ENCODE measurements at regions not wholly inside any gene's neighbourhood (a gene's known extent, or its start where the extent isn't known, plus 50 kb on each side); places are given as distances from the start of the nearest gene placed in this dataset.

- no peak overlapping the region for H4K5ac ChIP-seq (ENCODE audit: insufficient read length, low read depth, low read length)
- H3K56ac ChIP-seq (replicated peaks; ENCODE audit: insufficient read length, low read depth, low read length): no peak overlapping the region
- H3K9ac ChIP-seq (replicated peaks in 1 of 4; ENCODE audit: extremely low read depth in 1 of 4, low read depth in 3 of 4, low read length in 3 of 4): no peak overlapping the region
- H2BK12ac ChIP-seq (ENCODE audit: low read depth, low read length): no peak overlapping the region
- H3K27me3 ChIP-seq (replicated peaks in 1 of 4; ENCODE audit: control insufficient read depth in 3 of 4, extremely low read depth in 1 of 4, insufficient read depth in 3 of 4, low read length in 3 of 4): no peaks in the 10 kb centered on the region
- DNase-seq (ENCODE audit: low read depth in 1 of 2, low spot score in 2 of 2): no peak
- no peak overlapping the region for H2BK5ac ChIP-seq (ENCODE audit: low read depth, low read length)
- peaks cover 0 to 3% (median 1%) of the 10 kb centered on the region in 4 experiments; a peak in 3 of 7 replicates for H3K4me1 ChIP-seq (replicated peaks in 1 of 4; ENCODE audit: control insufficient read depth in 3 of 4, insufficient read depth in 4 of 4, low read length in 3 of 4)
- no peak overlapping the region for H2AFZ ChIP-seq (ENCODE audit: low read length)
- no peak overlapping the region for H2BK120ac ChIP-seq (replicated peaks; ENCODE audit: low read depth, low read length)
- no peak overlapping the region for H4K91ac ChIP-seq (replicated peaks; ENCODE audit: insufficient read length, low read length)
- peaks cover 0 to 3% of the 10 kb centered on the region in 2 experiments; a peak in 1 of 4 replicates for H3K9me3 ChIP-seq (ENCODE audit: insufficient read depth in 2 of 2, low read depth in 1 of 2, low read length in 1 of 2)
- no peak overlapping the region for H3K4me3 ChIP-seq (ENCODE audit: extremely low read depth in 1 of 4, insufficient read depth in 2 of 4, low read depth in 3 of 4, low read length in 4 of 4)
- H3K36me3 ChIP-seq (ENCODE audit: control insufficient read depth in 2 of 4, insufficient read depth in 4 of 4, low read length in 3 of 4): peaks cover 0 to 17% (median 5%) of the 10 kb centered on the region in 4 experiments; a peak in 5 of 8 replicates
- no peaks in the 10 kb centered on the region for H3K23me2 ChIP-seq (ENCODE audit: low read depth, low read length)
- no peak for FAIRE-seq
- no peaks in the 10 kb centered on the region for H3K79me1 ChIP-seq (ENCODE audit: low read depth, low read length)
- WGBS, 2 experiments (ENCODE audit: extremely low coverage in 1 of 2, insufficient coverage in 1 of 2, insufficient read length in 1 of 2, insufficient replicate concordance in 2 of 2, low coverage in 1 of 2, low lambda C conversion rate in 2 of 2, missing lambda C conversion rate in 1 of 2): 95% methylated on average over 1 of the region's 1 CpG; no CpG with 5 or more reads in 1 of the 2 experiments
- no peak overlapping the region for H3K4ac ChIP-seq (replicated peaks; ENCODE audit: insufficient read length, low read depth, low read length)
- no peak overlapping the region for H3K4me2 ChIP-seq (ENCODE audit: insufficient read depth in 1 of 2, low read depth in 2 of 2, low read length in 2 of 2)
- no peak overlapping the region for H3K14ac ChIP-seq (ENCODE audit: insufficient read length)
- H3K23ac ChIP-seq (ENCODE audit: insufficient read length): no peak overlapping the region
- H3K27ac ChIP-seq (ENCODE audit: low read depth, low read length): no peak overlapping the region
- no peak overlapping the region for H2BK15ac ChIP-seq (ENCODE audit: low read length)
- no peak overlapping the region for H4K8ac ChIP-seq (ENCODE audit: extremely low read depth, insufficient read depth, low read length)
- H2BK20ac ChIP-seq (ENCODE audit: low read length): no peak overlapping the region
- no peaks in the 10 kb centered on the region for H4K20me1 ChIP-seq (replicated peaks in 1 of 2; ENCODE audit: control insufficient read depth in 1 of 2, insufficient read depth in 2 of 2, low read length in 2 of 2)
- no peak overlapping the region for H3K18ac ChIP-seq (ENCODE audit: extremely low read depth, low read length)
- CTCF ChIA-PET (ENCODE audit: partially characterized antibody): no interaction called here
- H2AK5ac ChIP-seq (ENCODE audit: low read depth, low read length): no peak overlapping the region
- H3K79me2 ChIP-seq (ENCODE audit: control insufficient read depth in 1 of 2, insufficient read depth in 2 of 2, low read length in 2 of 2): 0 out of 4 replicates have a peak, but pooled peaks cover 0 to 4% of the 10 kb centered on the region in 2 experiments
- POLR2A ChIA-PET (ENCODE audit: partially characterized antibody): no interaction called here
- no peak for TF ChIP-seq MAFK (IDR thresholded peaks at IDR 0.05; ENCODE audit: low read depth, low read length)
- no peak for TF ChIP-seq E2F6 (IDR thresholded peaks at IDR 0.05)
- TF ChIP-seq KDM4A (IDR thresholded peaks at IDR 0.05; ENCODE audit: low read depth, low read length, severe bottlenecking): no peak
- TF ChIP-seq SP1 (IDR thresholded peaks at IDR 0.05; ENCODE audit: low read depth, low read length): no peak
- TF ChIP-seq GABPA (IDR thresholded peaks at IDR 0.05; ENCODE audit: borderline replicate concordance, insufficient read depth, low read length): no peak
- no peak for TF ChIP-seq TCF12 (IDR thresholded peaks at IDR 0.05; ENCODE audit: low read depth, low read length)
- no peak for TF ChIP-seq SRF (IDR thresholded peaks at IDR 0.05; ENCODE audit: low read depth, low read length)
- TF ChIP-seq RAD21 (IDR thresholded peaks at IDR 0.05 in 1 of 2, conservative IDR thresholded peaks at IDR 0.05 in 1 of 2; ENCODE audit: low read depth in 2 of 2, low read length in 2 of 2): no peak
- no peak for TF ChIP-seq RXRA (IDR thresholded peaks at IDR 0.05; ENCODE audit: insufficient read depth, low read depth, low read length)
- TF ChIP-seq SIRT6 (IDR thresholded peaks at IDR 0.05; ENCODE audit: low read length): no peak
- TF ChIP-seq, protein P1, sequence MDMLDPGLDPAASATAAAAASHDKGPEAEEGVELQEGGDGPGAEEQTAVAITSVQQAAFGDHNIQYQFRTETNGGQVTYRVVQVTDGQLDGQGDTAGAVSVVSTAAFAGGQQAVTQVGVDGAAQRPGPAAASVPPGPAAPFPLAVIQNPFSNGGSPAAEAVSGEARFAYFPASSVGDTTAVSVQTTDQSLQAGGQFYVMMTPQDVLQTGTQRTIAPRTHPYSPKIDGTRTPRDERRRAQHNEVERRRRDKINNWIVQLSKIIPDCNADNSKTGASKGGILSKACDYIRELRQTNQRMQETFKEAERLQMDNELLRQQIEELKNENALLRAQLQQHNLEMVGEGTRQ (IDR thresholded peaks at IDR 0.05; ENCODE audit: low read length): no peak
- TF ChIP-seq ASH2L (IDR thresholded peaks at IDR 0.05; ENCODE audit: low read length): no peak
- no peak for TF ChIP-seq CREB1 (IDR thresholded peaks at IDR 0.05)
- TF ChIP-seq CHD1 (IDR thresholded peaks at IDR 0.05; ENCODE audit: low read depth, low read length): no peak
Measured at GRCh38 chr6:144599615-144600014, 314.5 kb downstream of the UTRN start.

All from H1 (cell line).